ENCODE measurements at regions not wholly inside any gene's neighbourhood (a gene's known extent, or its start where the extent isn't known, plus 50 kb on each side); places are given as distances from the start of the nearest gene placed in this dataset.

- H3K4me3 ChIP-seq (ENCODE audit: low read length), result no peak overlapping the region
- H3K36me3 ChIP-seq (ENCODE audit: control insufficient read depth, insufficient read depth, low read length), result no peaks in the 10 kb centered on the region
- Mint-ChIP-seq H3K27ac (no peak overlapping the region), H3K4me1 (no peaks in the 10 kb centered on the region), H3K27me3 (ENCODE audit: low read depth in 2 of 2) (no peaks in the 10 kb centered on the region), H3K9me3 (peaks cover 6 to 7% of the 10 kb centered on the region in 2 donors), H3K4me3 (no peak overlapping the region), H3K36me3 (no peaks in the 10 kb centered on the region)
- no peaks in the 10 kb centered on the region for H3K27me3 ChIP-seq (ENCODE audit: control insufficient read depth, insufficient read depth, low read length)
- ATAC-seq (no peak), DNase-seq (no peak)
- whole genome bisulfite sequencing (ENCODE audit: insufficient coverage), result 87% methylated on average over 2 of the region's 3 CpGs
- H3K4me1 ChIP-seq (ENCODE audit: control insufficient read depth, insufficient read depth, low read length), result no peaks in the 10 kb centered on the region
- intact Hi-C loops (cut with micrococcal nuclease), result no loop called here
- no peaks in the 10 kb centered on the region for H3K9me3 ChIP-seq (ENCODE audit: control insufficient read depth, insufficient read depth, low read length)
- H3K27ac ChIP-seq (ENCODE audit: low read length), result no peak overlapping the region
- TF ChIP-seq, protein P1, sequence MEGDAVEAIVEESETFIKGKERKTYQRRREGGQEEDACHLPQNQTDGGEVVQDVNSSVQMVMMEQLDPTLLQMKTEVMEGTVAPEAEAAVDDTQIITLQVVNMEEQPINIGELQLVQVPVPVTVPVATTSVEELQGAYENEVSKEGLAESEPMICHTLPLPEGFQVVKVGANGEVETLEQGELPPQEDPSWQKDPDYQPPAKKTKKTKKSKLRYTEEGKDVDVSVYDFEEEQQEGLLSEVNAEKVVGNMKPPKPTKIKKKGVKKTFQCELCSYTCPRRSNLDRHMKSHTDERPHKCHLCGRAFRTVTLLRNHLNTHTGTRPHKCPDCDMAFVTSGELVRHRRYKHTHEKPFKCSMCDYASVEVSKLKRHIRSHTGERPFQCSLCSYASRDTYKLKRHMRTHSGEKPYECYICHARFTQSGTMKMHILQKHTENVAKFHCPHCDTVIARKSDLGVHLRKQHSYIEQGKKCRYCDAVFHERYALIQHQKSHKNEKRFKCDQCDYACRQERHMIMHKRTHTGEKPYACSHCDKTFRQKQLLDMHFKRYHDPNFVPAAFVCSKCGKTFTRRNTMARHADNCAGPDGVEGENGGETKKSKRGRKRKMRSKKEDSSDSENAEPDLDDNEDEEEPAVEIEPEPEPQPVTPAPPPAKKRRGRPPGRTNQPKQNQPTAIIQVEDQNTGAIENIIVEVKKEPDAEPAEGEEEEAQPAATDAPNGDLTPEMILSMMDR (IDR thresholded peaks at IDR 0.05), result no peak
Observed at GRCh38 chr18:40413160-40413559, 1541.9 kb upstream of the PIK3C3 start.

GRCh38 chr18:40412410-40412809, 1542.6 kb upstream of the PIK3C3 start:
- no peak overlapping the region for H3K4me3 ChIP-seq (ENCODE audit: low read length)
- H3K4me1 ChIP-seq (ENCODE audit: control insufficient read depth, insufficient read depth, low read length), result no peaks in the 10 kb centered on the region
- ATAC-seq, result no peak
- no peaks in the 10 kb centered on the region for H3K27me3 ChIP-seq (ENCODE audit: control insufficient read depth, insufficient read depth, low read length)
- no peak overlapping the region for H3K4me3 Mint-ChIP-seq
- H3K27ac ChIP-seq (ENCODE audit: low read length), result no peak overlapping the region
- H3K9me3 Mint-ChIP-seq, result peaks cover 3 to 6% of the 10 kb centered on the region in 2 donors
- no peak for DNase-seq
- no peaks in the 10 kb centered on the region for H3K27me3 Mint-ChIP-seq (ENCODE audit: low read depth in 2 of 2)
- TF ChIP-seq, protein P1 (IDR thresholded peaks at IDR 0.05), result no peak
- H3K27ac Mint-ChIP-seq, result no peak overlapping the region
- H3K36me3 ChIP-seq (ENCODE audit: control insufficient read depth, insufficient read depth, low read length), result no peaks in the 10 kb centered on the region
- intact Hi-C loops (cut with micrococcal nuclease), result no loop called here
- H3K4me1 Mint-ChIP-seq, result no peaks in the 10 kb centered on the region
- 49% methylated on average over 3 of the region's 3 CpGs for WGBS (ENCODE audit: insufficient coverage)
- H3K9me3 ChIP-seq (ENCODE audit: control insufficient read depth, insufficient read depth, low read length), result no peaks in the 10 kb centered on the region
- H3K36me3 Mint-ChIP-seq, result no peaks in the 10 kb centered on the region

- H3K27me3 Mint-ChIP-seq (ENCODE audit: low read depth in 2 of 2), result no peaks in the 10 kb centered on the region
- no peaks in the 10 kb centered on the region for H3K27me3 ChIP-seq (ENCODE audit: control insufficient read depth, insufficient read depth, low read length)
- no peak for ATAC-seq
Observed at GRCh38 chr18:40407909-40408308, 1547.1 kb upstream of the PIK3C3 start.

GRCh38 chr18:40404284-40404683, 1550.8 kb upstream of the PIK3C3 start:
- DNase-seq, result no peak
- H3K27ac Mint-ChIP-seq, result no peak overlapping the region

More at GRCh38 chr18:40407909-40408308, 1547.1 kb upstream of the PIK3C3 start:
- H3K4me3 ChIP-seq (ENCODE audit: low read length), result no peak overlapping the region
- Mint-ChIP-seq H3K36me3 (no peaks in the 10 kb centered on the region), H3K4me1 (no peaks in the 10 kb centered on the region), H3K27ac (no peak overlapping the region), H3K4me3 (no peak overlapping the region), H3K9me3 (peaks cover 16 to 17% of the 10 kb centered on the region in 2 donors)
- H3K9me3 ChIP-seq (ENCODE audit: control insufficient read depth, insufficient read depth, low read length), result no peaks in the 10 kb centered on the region
- TF ChIP-seq, protein P1 (IDR thresholded peaks at IDR 0.05), result no peak
- no peak overlapping the region for H3K27ac ChIP-seq (ENCODE audit: low read length)
- H3K36me3 ChIP-seq (ENCODE audit: control insufficient read depth, insufficient read depth, low read length), result no peaks in the 10 kb centered on the region
- no peaks in the 10 kb centered on the region for H3K4me1 ChIP-seq (ENCODE audit: control insufficient read depth, insufficient read depth, low read length)
- no peak for DNase-seq
- intact Hi-C loops (cut with micrococcal nuclease), result no loop called here
- 51% methylated on average over 3 of the region's 3 CpGs for whole genome bisulfite sequencing (ENCODE audit: insufficient coverage)

More at GRCh38 chr18:40404284-40404683, 1550.8 kb upstream of the PIK3C3 start:
- no peaks in the 10 kb centered on the region for H3K27me3 Mint-ChIP-seq (ENCODE audit: low read depth in 2 of 2)
- intact Hi-C loops (cut with micrococcal nuclease), result no loop called here
- no peaks in the 10 kb centered on the region for H3K4me1 Mint-ChIP-seq
- H3K4me3 Mint-ChIP-seq, result no peak overlapping the region
- Histone ChIP-seq H3K4me1 (ENCODE audit: control insufficient read depth, insufficient read depth, low read length) (no peaks in the 10 kb centered on the region), H3K9me3 (ENCODE audit: control insufficient read depth, insufficient read depth, low read length) (no peaks in the 10 kb centered on the region), H3K27me3 (ENCODE audit: control insufficient read depth, insufficient read depth, low read length) (no peaks in the 10 kb centered on the region), H3K27ac (ENCODE audit: low read length) (no peak overlapping the region), H3K36me3 (ENCODE audit: control insufficient read depth, insufficient read depth, low read length) (no peaks in the 10 kb centered on the region), H3K4me3 (ENCODE audit: low read length) (no peak overlapping the region)
- 100% methylated on average over 1 of the region's 1 CpG for WGBS (ENCODE audit: insufficient coverage)
- H3K36me3 Mint-ChIP-seq, result no peaks in the 10 kb centered on the region
- TF ChIP-seq, protein P1 (IDR thresholded peaks at IDR 0.05), result no peak
- no peak for ATAC-seq
- H3K9me3 Mint-ChIP-seq, result peaks cover 13 to 16% of the 10 kb centered on the region in 2 donors
